ENCODE measurements at regions not wholly inside any gene's neighbourhood (a gene's known extent, or its start where the extent isn't known, plus 50 kb on each side); places are given as distances from the start of the nearest gene placed in this dataset.

GRCh38 chr21:18893406-18893805, 489.8 kb upstream of the TMPRSS15 start:
- BruUV-seq (replicated peaks) = no TSS peak
- no peak for ATAC-seq
- TF ChIP-seq, protein P1, sequence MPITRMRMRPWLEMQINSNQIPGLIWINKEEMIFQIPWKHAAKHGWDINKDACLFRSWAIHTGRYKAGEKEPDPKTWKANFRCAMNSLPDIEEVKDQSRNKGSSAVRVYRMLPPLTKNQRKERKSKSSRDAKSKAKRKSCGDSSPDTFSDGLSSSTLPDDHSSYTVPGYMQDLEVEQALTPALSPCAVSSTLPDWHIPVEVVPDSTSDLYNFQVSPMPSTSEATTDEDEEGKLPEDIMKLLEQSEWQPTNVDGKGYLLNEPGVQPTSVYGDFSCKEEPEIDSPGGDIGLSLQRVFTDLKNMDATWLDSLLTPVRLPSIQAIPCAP (CRISPR knock-in tag; IDR thresholded peaks at IDR 0.05; ENCODE audit: borderline replicate concordance) = no peak
- TF ChIP-seq EZH2 (IDR thresholded peaks at IDR 0.05; ENCODE audit: borderline replicate concordance, low read depth, low read length) = no peak
- no peak for TF ChIP-seq ARNT (IDR thresholded peaks at IDR 0.05)
- TF ChIP-seq FOXK2 (conservative IDR thresholded peaks at IDR 0.05 in 1 of 2, IDR thresholded peaks at IDR 0.05 in 1 of 2; ENCODE audit: low read depth in 2 of 2) = no peak
- no peak for TF ChIP-seq ZNF12 (CRISPR knock-in tag; IDR thresholded peaks at IDR 0.05)
- no peak for TF ChIP-seq PBX2 (CRISPR knock-in tag; IDR thresholded peaks at IDR 0.05; ENCODE audit: low read depth)
- TF ChIP-seq PBX2 (tag; conservative IDR thresholded peaks at IDR 0.05; ENCODE audit: low read depth) = no peak
- no peak for TF ChIP-seq DDX20 (tag; IDR thresholded peaks at IDR 0.05; ENCODE audit: low read depth)
- no peak for TF ChIP-seq PML (IDR thresholded peaks at IDR 0.05; ENCODE audit: low read length)
- no peak for TF ChIP-seq THRA (IDR thresholded peaks at IDR 0.05)
- no peak for TF ChIP-seq E2F3 (CRISPR knock-in tag; IDR thresholded peaks at IDR 0.05)
- no peak for TF ChIP-seq ZNF140 (CRISPR knock-in tag; IDR thresholded peaks at IDR 0.05)
- TF ChIP-seq TOE1 (IDR thresholded peaks at IDR 0.05; ENCODE audit: borderline replicate concordance) = no peak
- no peak for TF ChIP-seq TOE1 (CRISPR knock-in tag; IDR thresholded peaks at IDR 0.05; ENCODE audit: borderline replicate concordance, low read depth)
- no peak for TF ChIP-seq LARP7 (IDR thresholded peaks at IDR 0.05)
- TF ChIP-seq, protein P2, sequence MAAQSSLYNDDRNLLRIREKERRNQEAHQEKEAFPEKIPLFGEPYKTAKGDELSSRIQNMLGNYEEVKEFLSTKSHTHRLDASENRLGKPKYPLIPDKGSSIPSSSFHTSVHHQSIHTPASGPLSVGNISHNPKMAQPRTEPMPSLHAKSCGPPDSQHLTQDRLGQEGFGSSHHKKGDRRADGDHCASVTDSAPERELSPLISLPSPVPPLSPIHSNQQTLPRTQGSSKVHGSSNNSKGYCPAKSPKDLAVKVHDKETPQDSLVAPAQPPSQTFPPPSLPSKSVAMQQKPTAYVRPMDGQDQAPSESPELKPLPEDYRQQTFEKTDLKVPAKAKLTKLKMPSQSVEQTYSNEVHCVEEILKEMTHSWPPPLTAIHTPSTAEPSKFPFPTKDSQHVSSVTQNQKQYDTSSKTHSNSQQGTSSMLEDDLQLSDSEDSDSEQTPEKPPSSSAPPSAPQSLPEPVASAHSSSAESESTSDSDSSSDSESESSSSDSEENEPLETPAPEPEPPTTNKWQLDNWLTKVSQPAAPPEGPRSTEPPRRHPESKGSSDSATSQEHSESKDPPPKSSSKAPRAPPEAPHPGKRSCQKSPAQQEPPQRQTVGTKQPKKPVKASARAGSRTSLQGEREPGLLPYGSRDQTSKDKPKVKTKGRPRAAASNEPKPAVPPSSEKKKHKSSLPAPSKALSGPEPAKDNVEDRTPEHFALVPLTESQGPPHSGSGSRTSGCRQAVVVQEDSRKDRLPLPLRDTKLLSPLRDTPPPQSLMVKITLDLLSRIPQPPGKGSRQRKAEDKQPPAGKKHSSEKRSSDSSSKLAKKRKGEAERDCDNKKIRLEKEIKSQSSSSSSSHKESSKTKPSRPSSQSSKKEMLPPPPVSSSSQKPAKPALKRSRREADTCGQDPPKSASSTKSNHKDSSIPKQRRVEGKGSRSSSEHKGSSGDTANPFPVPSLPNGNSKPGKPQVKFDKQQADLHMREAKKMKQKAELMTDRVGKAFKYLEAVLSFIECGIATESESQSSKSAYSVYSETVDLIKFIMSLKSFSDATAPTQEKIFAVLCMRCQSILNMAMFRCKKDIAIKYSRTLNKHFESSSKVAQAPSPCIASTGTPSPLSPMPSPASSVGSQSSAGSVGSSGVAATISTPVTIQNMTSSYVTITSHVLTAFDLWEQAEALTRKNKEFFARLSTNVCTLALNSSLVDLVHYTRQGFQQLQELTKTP (IDR thresholded peaks at IDR 0.05; ENCODE audit: low read depth in 1 of 2, partially characterized antibody in 2 of 2) = no peak

More at GRCh38 chr21:18893406-18893805, 489.8 kb upstream of the TMPRSS15 start:
- Histone ChIP-seq H3K4me3 (no peak overlapping the region), H3K27ac (ENCODE audit: extremely low read depth, low read depth, low read length) (no peak overlapping the region), H4K20me1 (replicated peaks; ENCODE audit: control insufficient read depth, insufficient read depth, low read length) (no peaks in the 10 kb centered on the region), H3K27me3 (ENCODE audit: control insufficient read depth in 2 of 2, insufficient read depth in 2 of 2, low read length in 2 of 2) (no peaks in the 10 kb centered on the region), H3K4me1 (replicated peaks in 1 of 2; ENCODE audit: control insufficient read depth in 2 of 2, insufficient read depth in 2 of 2, low read length in 2 of 2) (no peaks in the 10 kb centered on the region), H2AFZ (ENCODE audit: low read depth, low read length) (no peak overlapping the region), H3K79me2 (ENCODE audit: control insufficient read depth, insufficient read depth, low read length) (no peaks in the 10 kb centered on the region), H3K36me3 (ENCODE audit: control insufficient read depth, insufficient read depth, low read length) (no peaks in the 10 kb centered on the region), H3K4me2 (ENCODE audit: insufficient read depth, low read length) (no peak overlapping the region), H3K9me3 (replicated peaks; ENCODE audit: control insufficient read depth, insufficient read depth, low read depth, low read length) (no peaks in the 10 kb centered on the region), H3K9ac (ENCODE audit: insufficient read depth in 1 of 2, low read depth in 2 of 2, low read length in 2 of 2) (no peak overlapping the region), H3K9me1 (ENCODE audit: control insufficient read depth, insufficient read depth, low read length) (no peaks in the 10 kb centered on the region)
- FAIRE-seq (no peak), DNase-seq (ENCODE audit: extremely low read depth in 1 of 4, low spot score in 3 of 4) (no peak)
- ChIA-PET POLR2A (no interaction called here), CTCF (ENCODE audit: low intra/inter-chr PET ratio) (no interaction called here)
- intact Hi-C loops (cut with micrococcal nuclease) = no loop called here
- in situ Hi-C loops (cut with MboI) = no loop called here
- 4% methylated on average over 2 of the region's 2 CpGs for WGBS (ENCODE audit: insufficient coverage, low coverage, missing lambda C conversion rate)

All from K562 (cell line).